ENCODE measurements at regions not wholly inside any gene's neighbourhood (a gene's known extent, or its start where the extent isn't known, plus 50 kb on each side); places are given as distances from the start of the nearest gene placed in this dataset.

DNA sequence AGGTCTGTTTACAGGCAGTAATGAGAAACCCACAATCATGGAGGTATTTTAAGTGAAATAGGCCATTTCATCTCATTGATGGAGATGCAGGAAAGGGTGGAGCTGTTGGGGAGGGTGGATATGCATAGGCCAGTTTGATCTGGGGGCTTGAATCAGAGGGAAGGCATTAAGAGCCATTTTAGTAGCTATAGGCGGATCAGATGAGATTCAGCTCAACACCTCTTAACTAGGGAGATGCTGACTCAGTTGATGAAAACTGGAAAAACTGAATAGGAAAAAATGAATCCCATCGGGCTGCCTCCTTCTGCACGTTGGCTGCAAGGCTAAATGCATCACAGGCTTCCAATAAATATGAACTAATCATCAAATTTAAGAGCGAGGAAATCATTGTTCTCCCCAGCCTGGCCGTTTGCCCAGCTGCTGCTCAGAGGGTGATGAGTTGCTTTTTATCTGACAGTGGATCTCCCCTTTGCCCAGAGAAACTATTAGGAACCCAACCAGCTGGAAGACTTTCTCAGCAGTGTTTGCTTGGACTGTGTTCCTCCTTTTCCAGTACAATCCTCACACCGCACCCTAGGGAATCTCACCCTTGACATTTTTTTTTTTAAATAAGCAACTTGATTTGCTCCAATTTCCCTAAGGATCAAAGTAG is 149.6 kb downstream of the SOX9 start:
- no peak overlapping the region for H3K4me3 Mint-ChIP-seq
- H3K27me3 Mint-ChIP-seq, result peaks cover 0 to 28% (median 8%) of the 10 kb centered on the region in 5 donors
- H3K27ac Mint-ChIP-seq, result no peak overlapping the region
- DNase-seq, result no peak
- H3K4me1 Mint-ChIP-seq, result peaks cover 0 to 1% (median 0%) of the 10 kb centered on the region in 4 donors
- H3K36me3 Mint-ChIP-seq, result no peaks in the 10 kb centered on the region
- H3K9me3 Mint-ChIP-seq, result peaks cover 0 to 3% (median 0%) of the 10 kb centered on the region in 9 donors
- ATAC-seq, result no peak
- POLR2A ChIA-PET, result no interaction called here

DNA sequence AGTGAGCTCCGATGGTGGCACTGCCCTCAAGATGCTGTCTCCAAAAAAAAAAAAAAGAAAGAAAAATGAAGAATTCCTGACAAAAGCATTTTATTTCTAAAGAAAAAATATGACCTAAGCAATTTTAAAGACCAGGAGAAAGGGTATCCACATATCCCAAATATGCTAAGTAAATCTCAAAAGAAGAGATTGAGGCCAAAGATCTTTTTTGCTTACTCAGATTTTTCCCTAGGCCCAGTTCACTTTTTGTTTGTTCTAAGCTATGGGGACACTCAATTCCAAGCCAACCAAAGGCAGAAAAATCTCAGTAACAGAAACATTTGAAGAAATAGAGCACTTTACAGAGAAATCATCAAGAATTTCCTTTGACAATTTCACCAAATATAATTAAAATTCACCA is 150.8 kb downstream of the SOX9 start:
- H3K36me3 Mint-ChIP-seq, result no peaks in the 10 kb centered on the region
- peaks cover 0 to 16% (median 4%) of the 10 kb centered on the region in 5 donors for H3K27me3 Mint-ChIP-seq
- peaks cover 0 to 1% (median 0%) of the 10 kb centered on the region in 4 donors for H3K4me1 Mint-ChIP-seq
- POLR2A ChIA-PET, result no interaction called here
- DNase-seq (no peak), ATAC-seq (no peak)
- H3K4me3 Mint-ChIP-seq, result no peak overlapping the region
- H3K9me3 Mint-ChIP-seq, result peaks cover 0 to 8% (median 0%) of the 10 kb centered on the region in 9 donors
- no peak overlapping the region for H3K27ac Mint-ChIP-seq

DNA sequence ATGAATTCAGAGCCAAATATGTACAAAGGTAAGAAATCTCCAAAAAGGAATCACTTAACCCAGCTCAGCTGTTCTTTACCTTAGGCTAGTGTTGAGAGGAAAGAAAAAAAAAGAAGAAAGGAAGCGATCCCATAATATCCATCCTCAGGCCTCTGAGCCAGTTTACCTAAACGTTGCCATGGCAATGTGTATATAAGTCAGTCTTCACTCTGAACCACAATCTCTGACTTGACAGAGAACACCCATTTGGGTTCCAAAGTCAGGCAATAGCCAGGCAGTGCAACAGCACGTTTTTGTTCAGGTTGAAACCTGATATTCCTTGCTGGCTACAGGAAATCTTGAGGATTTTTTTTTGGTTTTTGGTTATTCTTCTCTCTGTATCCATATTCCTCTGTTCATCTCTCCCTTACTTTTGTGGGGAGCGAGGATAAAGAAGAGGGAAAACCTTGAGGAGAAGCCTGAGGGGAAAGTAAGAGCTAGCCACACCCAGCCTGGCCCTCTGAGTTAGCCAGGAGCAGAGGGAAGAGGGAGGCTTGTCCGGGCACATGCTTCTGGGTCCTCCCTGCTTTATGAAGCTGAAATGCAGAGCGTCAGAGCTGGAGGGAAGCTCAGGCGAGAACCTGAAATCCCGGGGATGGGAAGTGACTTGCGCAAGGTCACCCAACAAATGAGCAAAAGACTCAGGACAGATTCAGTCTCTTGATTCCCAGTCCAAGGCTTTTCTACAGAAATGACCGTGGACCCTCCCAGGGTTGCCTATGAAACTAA is 152.7 kb downstream of the SOX9 start:
- H3K27me3 Mint-ChIP-seq, result peaks cover 0 to 7% (median 3%) of the 10 kb centered on the region in 5 donors
- peaks cover 0 to 1% (median 0%) of the 10 kb centered on the region in 4 donors for H3K4me1 Mint-ChIP-seq
- H3K27ac Mint-ChIP-seq, result no peak overlapping the region
- no peaks in the 10 kb centered on the region for H3K36me3 Mint-ChIP-seq
- H3K4me3 Mint-ChIP-seq, result no peak overlapping the region
- POLR2A ChIA-PET, result no interaction called here
- ATAC-seq (no peak), DNase-seq (no peak)
- peaks cover 0 to 8% (median under 1%) of the 10 kb centered on the region in 9 donors for H3K9me3 Mint-ChIP-seq

DNA sequence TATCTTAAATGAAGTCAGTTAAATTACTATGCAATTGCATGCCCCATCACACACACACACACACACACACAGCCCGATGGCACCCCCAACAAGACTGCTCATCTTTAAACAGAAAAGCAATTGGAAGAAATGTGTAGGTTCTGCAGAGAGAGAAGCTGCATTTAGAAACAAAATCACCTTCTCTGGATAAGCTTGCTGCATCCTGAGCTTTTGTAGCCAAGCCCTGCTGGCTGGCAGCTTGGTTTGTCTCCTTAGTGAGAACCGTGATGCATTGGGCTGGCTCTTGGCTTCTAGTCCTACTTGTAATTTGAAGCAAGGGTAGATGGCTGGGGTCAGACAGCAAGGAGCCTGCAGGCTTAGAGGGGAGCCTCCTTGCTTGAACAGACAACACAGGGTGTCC is 153.8 kb downstream of the SOX9 start:
- H3K36me3 Mint-ChIP-seq, result no peaks in the 10 kb centered on the region
- POLR2A ChIA-PET, result no interaction called here
- ATAC-seq, result no peak

DNA sequence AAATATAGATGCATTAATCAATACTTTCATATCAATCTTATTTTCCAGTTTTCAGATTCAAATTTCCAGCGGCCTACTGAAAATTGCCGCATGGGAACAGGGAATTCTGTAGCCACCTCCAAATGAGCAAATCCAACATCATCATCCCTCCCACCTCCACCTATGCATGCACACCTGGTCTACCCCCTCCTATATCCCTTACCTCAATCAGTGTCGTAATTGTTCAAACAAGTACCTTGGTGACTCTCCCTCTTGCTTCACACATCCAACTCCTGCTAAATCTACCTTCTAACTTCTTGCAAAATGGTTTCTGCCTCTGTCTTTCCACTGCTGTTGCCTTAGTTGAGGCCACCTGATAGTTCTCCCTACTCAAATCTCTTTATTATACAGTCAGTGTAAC is 160.1 kb downstream of the SOX9 start:
- Mint-ChIP-seq H3K36me3 (no peaks in the 10 kb centered on the region), H3K27me3 (peaks cover 0 to 7% (median 2%) of the 10 kb centered on the region in 5 donors), H3K27ac (no peak overlapping the region), H3K9me3 (peaks cover 0 to 16% (median 3%) of the 10 kb centered on the region in 9 donors), H3K4me3 (no peak overlapping the region), H3K4me1 (no peaks in the 10 kb centered on the region)
- ATAC-seq (no peak), DNase-seq (no peak)
- POLR2A ChIA-PET, result no interaction called here

More for the DNA sequence above, 153.8 kb downstream of the SOX9 start:
- H3K9me3 Mint-ChIP-seq, result peaks cover 0 to 15% (median 3%) of the 10 kb centered on the region in 9 donors
- H3K4me3 Mint-ChIP-seq, result no peak overlapping the region
- peaks cover 0 to 1% (median 0%) of the 10 kb centered on the region in 4 donors for H3K4me1 Mint-ChIP-seq
- H3K27ac Mint-ChIP-seq, result no peak overlapping the region
- DNase-seq, result no peak
- H3K27me3 Mint-ChIP-seq, result peaks cover 0 to 3% (median 1%) of the 10 kb centered on the region in 5 donors

DNA sequence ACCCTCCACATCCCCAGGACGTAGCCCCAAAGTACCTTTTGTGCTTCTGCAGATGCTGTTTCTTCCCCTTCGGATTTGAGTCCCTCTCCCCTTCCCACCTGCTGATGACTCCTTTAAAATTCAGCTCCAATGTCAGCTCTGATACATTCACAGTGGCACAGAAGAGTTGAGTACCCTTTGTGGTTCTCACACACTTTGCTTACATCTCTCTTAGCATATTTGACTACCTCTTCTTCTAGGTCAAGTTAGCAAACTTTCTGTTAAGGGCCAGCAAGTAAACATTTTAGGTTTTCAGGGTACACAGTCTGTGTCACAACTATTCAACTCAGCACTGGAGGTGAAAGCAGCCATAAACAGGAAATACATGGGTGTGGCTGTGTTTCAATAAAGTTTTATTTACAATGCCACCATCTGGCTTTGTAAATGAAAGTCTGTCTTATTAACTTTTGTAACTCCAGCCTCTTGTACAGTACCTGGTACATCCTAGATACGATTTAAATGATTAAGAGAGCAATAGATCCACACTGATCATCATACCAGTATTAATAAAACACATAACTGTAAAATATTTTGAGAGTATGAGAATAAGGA is 161.7 kb downstream of the SOX9 start:
- POLR2A ChIA-PET, result no interaction called here
- ATAC-seq (no peak), DNase-seq (no peak)
- H3K27ac Mint-ChIP-seq, result no peak overlapping the region
- no peaks in the 10 kb centered on the region for H3K36me3 Mint-ChIP-seq
- H3K27me3 Mint-ChIP-seq, result peaks cover 0 to 7% (median 2%) of the 10 kb centered on the region in 5 donors
- H3K4me1 Mint-ChIP-seq, result no peaks in the 10 kb centered on the region
- no peak overlapping the region for H3K4me3 Mint-ChIP-seq
- peaks cover 0 to 16% (median 0%) of the 10 kb centered on the region in 9 donors for H3K9me3 Mint-ChIP-seq

DNA sequence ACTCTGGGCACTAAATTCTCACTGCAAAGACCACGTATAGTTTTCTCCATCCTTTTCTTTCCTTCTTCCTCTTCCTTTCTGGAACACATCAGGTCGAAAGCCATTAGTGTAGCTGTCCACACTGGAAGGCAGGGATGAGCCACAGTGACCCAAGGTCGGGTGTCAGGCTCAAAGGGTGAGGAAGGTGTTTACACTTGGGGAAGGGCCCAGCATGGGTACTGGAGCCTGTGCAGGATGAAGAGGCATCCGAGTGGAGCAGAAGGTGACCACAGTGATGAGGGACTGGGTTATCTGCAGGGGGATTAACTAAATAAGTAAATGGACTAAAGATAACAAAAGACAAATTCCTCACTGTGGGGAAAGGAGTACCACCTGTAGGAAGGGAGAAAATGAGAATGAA is 164.0 kb downstream of the SOX9 start:
- ATAC-seq (no peak), DNase-seq (no peak)
- POLR2A ChIA-PET, result no interaction called here
- H3K4me1 Mint-ChIP-seq, result no peaks in the 10 kb centered on the region
- H3K27ac Mint-ChIP-seq, result no peak overlapping the region
- no peak overlapping the region for H3K4me3 Mint-ChIP-seq
- no peaks in the 10 kb centered on the region for H3K36me3 Mint-ChIP-seq
- peaks cover 0 to 7% (median 2%) of the 10 kb centered on the region in 5 donors for H3K27me3 Mint-ChIP-seq
- peaks cover 0 to 9% (median 0%) of the 10 kb centered on the region in 9 donors for H3K9me3 Mint-ChIP-seq

DNA sequence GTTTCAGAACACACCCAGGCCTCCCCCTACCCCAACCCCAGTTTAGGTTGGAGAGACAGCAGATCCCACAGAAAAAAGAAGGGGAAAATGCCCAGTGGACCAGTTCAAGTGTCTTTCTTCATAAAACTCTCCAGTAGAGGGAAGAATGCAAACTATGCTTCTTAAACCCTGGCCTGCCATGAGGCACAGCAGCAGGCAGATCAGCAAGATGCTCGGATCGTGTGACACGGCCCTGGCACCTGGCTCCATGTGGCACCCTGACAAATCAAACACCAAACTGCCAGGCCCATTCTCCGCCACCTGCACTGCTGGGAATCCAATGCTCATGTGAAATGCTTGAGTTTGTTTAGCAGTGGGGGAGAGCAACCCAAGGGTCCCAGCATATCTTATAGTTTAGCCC is 166.8 kb downstream of the SOX9 start:
- Mint-ChIP-seq H3K27me3 (no peaks in the 10 kb centered on the region), H3K9me3 (no peaks in the 10 kb centered on the region), H3K27ac (no peak overlapping the region), H3K4me1 (no peaks in the 10 kb centered on the region), H3K4me3 (no peak overlapping the region), H3K36me3 (no peaks in the 10 kb centered on the region)
- no peak for ATAC-seq
- POLR2A ChIA-PET, result no interaction called here
- no peak for DNase-seq

DNA sequence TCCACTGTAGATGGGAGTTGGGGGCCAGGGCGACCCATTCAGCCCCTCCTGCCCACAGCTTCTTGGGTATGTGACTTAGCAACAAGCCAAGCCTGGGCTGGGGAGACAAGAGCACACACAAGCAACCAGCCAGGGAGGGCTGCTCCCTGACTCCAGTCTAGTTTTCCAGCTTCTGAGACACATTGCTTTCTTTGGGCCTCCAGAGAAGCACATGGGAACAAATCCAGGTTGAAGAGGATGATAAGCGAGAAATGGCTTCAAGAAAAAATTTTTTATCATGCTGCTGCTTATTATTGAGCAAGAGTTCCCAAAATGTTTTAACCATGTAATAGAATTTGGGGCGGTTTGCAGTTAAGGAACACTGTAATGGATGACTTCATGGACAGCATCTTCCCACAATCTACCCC is 173.7 kb downstream of the SOX9 start:
- Mint-ChIP-seq H3K36me3 (no peaks in the 10 kb centered on the region), H3K4me3 (no peak overlapping the region), H3K27me3 (peaks cover 2 to 16% (median 5%) of the 10 kb centered on the region in 5 donors), H3K4me1 (no peaks in the 10 kb centered on the region), H3K9me3 (peaks cover 0 to 3% (median 0%) of the 10 kb centered on the region in 9 donors), H3K27ac (no peak overlapping the region)
- POLR2A ChIA-PET, result no interaction called here
- DNase-seq (no peak), ATAC-seq (no peak)

DNA sequence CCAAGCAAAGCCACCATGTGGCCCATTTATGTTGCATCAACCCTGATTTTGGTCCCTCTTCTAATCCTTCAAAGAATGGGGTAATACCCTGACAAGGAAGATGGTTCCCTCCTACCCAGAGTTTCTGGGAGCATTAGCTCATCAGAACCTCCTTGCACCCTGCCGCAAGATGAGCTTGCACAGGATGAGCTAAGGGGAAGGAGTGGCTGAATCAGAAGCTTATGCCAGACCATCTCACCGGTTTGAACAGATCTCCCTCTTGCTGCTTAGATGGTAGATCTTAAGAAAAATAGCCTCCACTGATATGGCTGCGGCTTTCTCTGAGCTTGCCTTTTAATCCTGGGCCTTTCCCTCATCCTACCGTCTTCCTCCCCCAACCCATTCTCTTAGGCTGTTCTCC is 175.1 kb downstream of the SOX9 start:
- Mint-ChIP-seq H3K9me3 (peaks cover 0 to 3% (median 0%) of the 10 kb centered on the region in 9 donors), H3K27ac (no peak overlapping the region), H3K36me3 (no peaks in the 10 kb centered on the region), H3K4me1 (no peaks in the 10 kb centered on the region), H3K4me3 (no peak overlapping the region), H3K27me3 (peaks cover 2 to 16% (median 5%) of the 10 kb centered on the region in 5 donors)
- POLR2A ChIA-PET, result no interaction called here
- ATAC-seq (no peak), DNase-seq (no peak)

DNA sequence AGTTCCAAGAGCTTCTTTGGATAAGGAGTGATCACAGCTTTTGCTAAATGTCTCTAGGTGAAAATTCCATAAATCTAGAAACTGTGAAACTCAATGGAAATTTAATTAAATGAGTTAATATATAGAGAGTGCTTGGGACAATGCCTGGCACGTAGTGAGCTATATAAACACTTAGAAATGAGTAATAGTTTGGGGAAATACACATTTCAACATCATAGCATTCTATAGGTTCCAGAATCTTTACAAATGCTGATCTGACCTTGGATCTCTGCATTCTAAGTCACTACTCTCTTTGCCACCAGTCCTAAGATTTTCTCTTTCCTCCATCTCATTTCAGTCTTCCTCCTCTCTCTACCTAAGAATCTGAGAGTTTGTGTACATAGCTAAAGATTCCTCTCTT is 175.6 kb downstream of the SOX9 start:
- Mint-ChIP-seq H3K27me3 (peaks cover 2 to 16% (median 5%) of the 10 kb centered on the region in 5 donors), H3K27ac (no peak overlapping the region), H3K4me3 (no peak overlapping the region), H3K4me1 (no peaks in the 10 kb centered on the region), H3K9me3 (peaks cover 0 to 3% (median 0%) of the 10 kb centered on the region in 9 donors), H3K36me3 (no peaks in the 10 kb centered on the region)
- DNase-seq, result no peak
- no peak for ATAC-seq
- POLR2A ChIA-PET, result no interaction called here

DNA sequence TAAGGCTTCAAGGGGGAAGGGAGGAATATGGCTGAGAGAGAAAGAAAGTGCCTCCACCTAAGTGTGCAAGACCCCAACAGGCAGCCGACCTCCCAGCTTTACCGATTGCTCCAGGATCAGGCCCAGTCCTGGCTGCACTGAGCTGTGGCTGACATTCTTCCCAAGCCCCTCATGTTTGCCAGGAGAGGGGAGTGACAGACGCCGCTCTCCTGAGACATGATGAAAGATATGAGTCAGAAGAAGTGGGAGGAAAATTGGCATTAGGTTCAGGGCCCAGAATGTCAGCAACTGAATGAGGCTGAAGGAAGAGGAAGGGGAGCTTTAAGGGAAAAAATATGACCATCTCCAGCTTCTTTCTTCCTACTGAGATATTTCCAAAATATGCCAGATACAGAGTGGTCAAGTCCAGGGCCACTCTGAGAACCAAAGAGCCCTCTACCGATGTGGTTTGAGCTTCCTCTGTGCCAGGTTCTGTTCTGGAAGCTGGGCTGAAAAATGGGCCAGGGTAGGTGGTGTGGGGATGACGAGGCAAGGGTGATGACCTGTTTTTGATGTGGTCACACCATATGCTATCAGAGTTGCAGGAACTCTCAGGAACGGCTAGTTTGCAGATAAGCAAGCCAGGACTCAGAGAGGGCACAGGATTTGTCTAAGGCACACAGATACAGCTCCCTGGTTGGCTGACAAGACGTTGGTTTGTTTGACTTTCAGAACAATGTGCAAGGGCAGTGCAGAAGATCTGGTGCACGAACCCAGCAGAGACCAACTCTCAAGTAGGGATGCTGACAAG is 176.7 kb downstream of the SOX9 start:
- H3K4me3 Mint-ChIP-seq, result no peak overlapping the region
- H3K27ac Mint-ChIP-seq, result no peak overlapping the region
- peaks cover 2 to 16% (median 5%) of the 10 kb centered on the region in 5 donors for H3K27me3 Mint-ChIP-seq
- DNase-seq (no peak), ATAC-seq (no peak)
- POLR2A ChIA-PET, result no interaction called here
- peaks cover 0 to 3% (median 0%) of the 10 kb centered on the region in 9 donors for H3K9me3 Mint-ChIP-seq
- no peaks in the 10 kb centered on the region for H3K36me3 Mint-ChIP-seq
- no peaks in the 10 kb centered on the region for H3K4me1 Mint-ChIP-seq

All from naive thymus-derived CD8-positive, alpha-beta T cell (primary cell).